HL-60 (cell line): ENCODE measurements at regions not wholly inside any gene's neighbourhood (a gene's known extent, or its start where the extent isn't known, plus 50 kb on each side); places are given as distances from the start of the nearest gene placed in this dataset.

Experiments
- CTCF ChIP-seq: IDR thresholded peaks from one replicate; pipeline ENCODE4 v1.5.1; 2011; ENCODE audit warnings: low read length, control low read depth, inconsistent platforms; ENCODE audit not compliant: insufficient read depth
- POLR2AphosphoS5 ChIP-seq: IDR thresholded peaks from 2 replicates; pipeline ENCODE4 v1.6.1; 2012; ENCODE audit warnings: low read depth
- SPI1 ChIP-seq: IDR thresholded peaks from 2 replicates; pipeline ENCODE4 v1.6.1; 2012; ENCODE audit warnings: low read depth, mild to moderate bottlenecking, borderline replicate concordance

- TF ChIP-seq CTCF (no peak), POLR2AphosphoS5 (no peak), SPI1 (no peak)
Measured at GRCh38 chr13:111482806-111483620, 162.6 kb downstream of the TEX29 start.
